ENCODE measurements at regions not wholly inside any gene's neighbourhood (a gene's known extent, or its start where the extent isn't known, plus 50 kb on each side); places are given as distances from the start of the nearest gene placed in this dataset.

- TF ChIP-seq ZFX (IDR thresholded peaks at IDR 0.05; ENCODE audit: borderline replicate concordance) = no peak
- no peak for TF ChIP-seq CTCF (IDR thresholded peaks at IDR 0.05)
Measured at GRCh38 chr14:30290001-30290400, 269.0 kb upstream of the G2E3 start.
